Inferior parietal cortex (tissue), 1 donor: ENCODE measurements at regions not wholly inside any gene's neighbourhood (a gene's known extent, or its start where the extent isn't known, plus 50 kb on each side); places are given as distances from the start of the nearest gene placed in this dataset.
"Not testable (repeated sequence)": the region's sequence is repeated elsewhere in the genome, so short reads cannot be mapped to it uniquely, and the experiment has no call there.

Experiments used
- DNase-seq: peaks from one replicate; pipeline ENCODE4 v3.0.0-alpha.2; 2016; ENCODE audit errors: extremely low spot score

GRCh38 chr2:192854031-192854430 lies 659.3 kb upstream of the TMEFF2 start:
- DNase-seq = no peak

GRCh38 chr2:192828947-192829346 lies 634.2 kb upstream of the TMEFF2 start:
- no peak for DNase-seq

DNA sequence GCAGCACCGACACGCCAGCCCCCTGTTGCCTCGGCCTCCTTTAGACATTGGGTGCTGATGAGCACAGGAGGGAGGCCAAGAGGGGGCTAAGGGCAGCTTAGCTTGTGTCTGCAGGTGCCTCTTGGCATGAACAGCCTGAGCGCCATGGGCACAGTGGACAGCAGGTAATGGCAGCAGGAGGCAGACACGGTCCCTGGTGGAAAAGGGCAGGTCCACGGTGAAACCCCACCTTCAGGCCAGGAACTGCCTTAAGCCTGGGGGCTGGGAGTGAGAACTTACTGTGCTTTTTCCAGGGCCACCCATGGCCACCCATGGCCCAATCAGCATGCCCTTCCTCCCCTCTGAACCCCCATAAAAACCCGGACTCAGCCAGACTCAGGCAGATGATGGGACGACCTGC lies 633.4 kb upstream of the TMEFF2 start:
- DNase-seq = no peak

- DNase-seq = no peak
Observed at GRCh38 chr2:192827735-192828134, 633.0 kb upstream of the TMEFF2 start.

DNA sequence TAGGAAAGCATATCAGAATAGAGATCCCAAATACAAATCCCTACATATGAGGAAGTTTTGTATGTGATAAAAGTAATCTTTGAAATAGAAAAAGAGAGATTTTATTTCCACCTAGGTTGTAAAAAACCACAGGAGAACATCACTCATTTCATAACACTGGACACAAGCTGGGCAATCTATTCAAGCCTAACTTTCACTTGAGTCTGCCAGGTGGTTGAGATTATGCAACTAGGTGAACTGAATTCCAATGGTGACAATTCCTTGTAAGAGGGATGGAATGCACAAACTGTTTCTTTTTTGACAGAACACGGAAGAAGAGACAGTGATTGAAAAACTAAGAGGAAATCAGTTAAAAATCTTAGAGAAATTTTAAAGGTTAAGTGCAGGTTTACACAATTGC lies 619.6 kb upstream of the TMEFF2 start:
- no peak for DNase-seq

GRCh38 chr2:192813341-192813740 lies 618.6 kb upstream of the TMEFF2 start:
- DNase-seq = no peak

DNA sequence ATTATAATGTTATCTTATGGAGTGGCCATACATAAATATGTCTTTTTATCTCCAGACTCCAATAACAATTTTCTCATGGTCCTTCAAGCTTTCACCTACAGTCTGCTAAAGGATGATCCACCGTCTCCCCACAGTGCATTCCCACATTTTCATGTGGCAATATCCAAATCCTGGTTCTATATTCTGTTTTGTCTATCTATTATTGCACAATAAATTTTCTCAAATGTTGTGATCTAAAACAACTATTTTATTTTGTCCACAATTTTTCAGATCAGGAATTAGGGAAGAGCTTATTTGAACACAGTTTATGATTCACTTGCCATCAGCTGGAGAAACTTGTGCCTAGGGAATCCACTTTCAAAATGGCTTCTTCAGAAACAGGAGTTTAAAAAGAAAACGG lies 614.4 kb upstream of the TMEFF2 start:
- no peak for DNase-seq

GRCh38 chr2:192783643-192784042 lies 588.9 kb upstream of the TMEFF2 start:
- DNase-seq = no peak

DNA sequence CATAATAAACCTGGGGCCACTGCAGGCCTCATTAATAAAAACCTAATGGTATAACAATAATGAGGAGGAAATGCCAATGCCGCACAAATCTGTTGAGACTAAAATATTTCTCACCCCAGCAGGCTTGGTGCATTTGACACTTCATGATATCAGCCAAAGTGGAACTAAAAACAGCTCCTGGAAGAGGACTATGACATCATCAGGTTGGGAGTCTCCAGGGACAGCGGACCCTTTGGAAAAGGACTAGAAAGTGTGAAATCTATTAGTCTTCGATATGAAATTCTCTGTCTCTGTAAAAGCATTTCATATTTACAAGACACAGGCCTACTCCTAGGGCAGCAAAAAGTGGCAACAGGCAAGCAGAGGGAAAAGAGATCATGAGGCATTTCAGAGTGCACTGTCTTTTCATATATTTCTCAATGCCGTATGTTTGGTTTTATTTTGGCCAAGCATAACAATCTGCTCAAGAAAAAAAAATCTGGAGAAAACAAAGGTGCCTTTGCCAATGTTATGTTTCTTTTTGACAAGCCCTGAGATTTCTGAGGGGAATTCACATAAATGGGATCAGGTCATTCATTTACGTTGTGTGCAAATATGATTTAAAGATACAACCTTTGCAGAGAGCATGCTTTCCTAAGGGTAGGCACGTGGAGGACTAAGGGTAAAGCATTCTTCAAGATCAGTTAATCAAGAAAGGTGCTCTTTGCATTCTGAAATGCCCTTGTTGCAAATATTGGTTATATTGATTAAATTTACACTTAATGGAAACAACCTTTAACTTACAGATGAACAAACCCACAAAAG lies 580.9 kb upstream of the TMEFF2 start:
- DNase-seq = no peak

- DNase-seq = no peak
Observed at GRCh38 chr2:192775011-192775410, 580.3 kb upstream of the TMEFF2 start.

GRCh38 chr2:192773044-192773443 lies 578.3 kb upstream of the TMEFF2 start:
- no peak for DNase-seq

- DNase-seq = no peak
Observed at GRCh38 chr2:192749611-192750200, 555.0 kb upstream of the TMEFF2 start.

DNA sequence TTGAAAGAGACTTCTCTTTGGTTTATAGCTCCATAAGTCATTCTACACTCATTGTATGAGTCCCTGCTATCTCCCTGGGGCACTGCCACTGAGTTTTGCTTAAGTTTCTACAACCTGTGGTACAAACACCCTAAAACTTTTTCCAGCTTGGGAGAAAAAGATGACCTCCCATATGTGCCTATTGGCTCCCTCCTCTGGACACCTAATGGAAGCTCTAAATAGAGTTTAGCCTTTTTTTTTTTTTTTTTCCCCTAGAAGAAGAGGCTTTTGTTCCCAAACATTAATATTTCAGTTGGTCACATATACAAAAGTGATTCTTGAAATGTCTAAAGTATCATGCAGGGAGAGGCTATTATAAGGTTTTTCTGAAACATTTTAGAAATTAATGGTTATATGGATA lies 547.2 kb upstream of the TMEFF2 start:
- DNase-seq = no peak

GRCh38 chr2:192735447-192735846 lies 540.7 kb upstream of the TMEFF2 start:
- DNase-seq = no peak

- DNase-seq = no peak
Observed at GRCh38 chr2:192729369-192729768, 534.6 kb upstream of the TMEFF2 start.

DNA sequence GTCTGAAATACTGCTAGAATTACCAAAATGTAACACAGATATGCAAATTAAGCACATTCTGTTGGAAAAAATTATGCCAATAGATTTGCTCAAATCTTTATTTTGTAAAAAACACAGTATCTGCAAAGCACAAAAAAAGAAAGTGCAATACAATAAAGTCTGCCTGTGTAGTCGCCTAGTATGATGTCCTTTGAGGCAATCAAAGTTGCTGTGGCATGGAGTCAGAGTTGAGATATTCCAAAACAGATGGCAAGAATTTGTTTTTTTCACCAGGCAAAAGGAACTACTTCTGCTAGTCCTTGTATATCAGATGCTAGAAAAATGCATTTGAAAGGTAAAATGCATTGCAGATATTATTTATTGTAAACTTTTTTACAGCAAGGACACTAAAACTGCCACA lies 531.3 kb upstream of the TMEFF2 start:
- no peak for DNase-seq

DNA sequence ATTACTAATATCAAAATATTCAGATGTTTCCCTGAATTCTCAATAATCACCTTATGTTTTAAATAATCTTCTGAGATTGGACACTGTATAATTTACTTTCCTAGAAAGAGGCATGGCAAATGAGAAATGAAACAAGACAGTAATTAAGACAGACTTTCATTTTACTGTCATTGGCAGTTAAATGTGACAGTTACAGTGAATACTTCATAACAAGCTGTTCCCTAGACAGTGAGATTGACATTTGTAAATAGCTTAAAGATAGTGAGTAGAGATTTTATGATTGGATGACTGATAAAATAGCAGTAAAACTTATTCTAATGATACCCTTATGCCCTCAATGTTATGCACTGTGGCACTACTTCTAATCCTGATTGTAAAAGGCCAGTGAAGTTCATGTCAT lies 524.9 kb upstream of the TMEFF2 start:
- no peak for DNase-seq

- DNase-seq = no peak
Observed at GRCh38 chr2:192718340-192718739, 523.6 kb upstream of the TMEFF2 start.

- no peak for DNase-seq
Observed at GRCh38 chr2:192700934-192701333, 506.2 kb upstream of the TMEFF2 start.

DNA sequence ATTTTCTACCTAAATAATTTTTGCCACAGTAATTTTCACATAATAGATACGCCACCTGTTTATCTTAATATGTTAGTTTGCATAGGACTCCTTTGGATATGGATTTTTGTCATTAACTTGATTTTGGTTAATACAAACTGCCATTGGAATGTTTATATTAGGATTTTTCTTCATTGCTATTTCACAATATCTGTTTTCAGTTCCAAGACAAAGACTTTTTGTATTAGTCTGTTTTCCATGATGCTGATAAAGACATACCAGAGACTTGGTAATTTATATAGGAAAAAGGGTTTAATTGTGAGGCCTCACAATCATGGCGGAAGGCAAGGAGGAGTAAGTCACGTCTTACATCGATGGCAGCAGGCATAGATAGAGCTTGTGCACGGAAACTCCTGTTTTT lies 503.1 kb upstream of the TMEFF2 start:
- DNase-seq = no peak

DNA sequence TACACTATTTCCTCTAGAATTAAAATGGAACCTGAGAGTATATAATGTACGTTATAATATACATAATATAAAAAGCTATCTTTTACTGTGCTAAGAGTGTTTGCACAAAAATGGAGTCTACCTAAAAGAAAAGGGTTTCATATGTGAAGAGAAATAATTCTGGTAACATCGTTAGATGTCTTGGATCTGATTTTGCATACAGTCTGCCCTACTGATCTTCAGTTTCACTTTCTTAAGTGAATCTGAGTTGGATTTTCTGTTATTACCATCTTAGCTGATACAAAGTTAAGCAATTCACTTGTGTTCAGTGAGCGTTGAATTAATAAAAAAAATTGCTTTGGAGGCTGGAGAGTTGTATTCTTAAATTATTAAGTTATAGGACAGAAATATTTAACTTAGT lies 502.1 kb upstream of the TMEFF2 start:
- DNase-seq = no peak

- no peak for DNase-seq
Observed at GRCh38 chr2:192687015-192687414, 492.3 kb upstream of the TMEFF2 start.

GRCh38 chr2:192682511-192682910 lies 487.8 kb upstream of the TMEFF2 start:
- DNase-seq = not testable (repeated sequence)

DNA sequence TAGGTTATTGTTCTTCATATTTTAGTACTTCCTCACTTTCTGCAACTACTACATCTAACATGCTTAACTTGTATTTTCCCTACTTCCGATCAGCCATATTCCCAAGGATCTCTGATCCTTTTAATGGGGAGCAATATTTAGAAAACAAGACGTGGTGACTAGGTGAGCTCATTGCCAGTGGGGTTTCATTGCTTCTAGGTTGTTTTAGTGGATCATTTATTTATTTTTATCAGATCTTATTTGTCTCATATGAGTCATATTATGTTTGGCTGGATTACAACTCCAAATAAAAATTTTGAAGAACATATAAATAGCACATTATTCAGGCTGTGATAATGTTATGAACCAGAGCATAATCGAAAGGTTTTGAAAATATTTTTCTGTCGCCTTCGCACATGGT lies 480.9 kb upstream of the TMEFF2 start:
- no peak for DNase-seq
